ENCODE measurements at regions not wholly inside any gene's neighbourhood (a gene's known extent, or its start where the extent isn't known, plus 50 kb on each side); places are given as distances from the start of the nearest gene placed in this dataset.

DNA sequence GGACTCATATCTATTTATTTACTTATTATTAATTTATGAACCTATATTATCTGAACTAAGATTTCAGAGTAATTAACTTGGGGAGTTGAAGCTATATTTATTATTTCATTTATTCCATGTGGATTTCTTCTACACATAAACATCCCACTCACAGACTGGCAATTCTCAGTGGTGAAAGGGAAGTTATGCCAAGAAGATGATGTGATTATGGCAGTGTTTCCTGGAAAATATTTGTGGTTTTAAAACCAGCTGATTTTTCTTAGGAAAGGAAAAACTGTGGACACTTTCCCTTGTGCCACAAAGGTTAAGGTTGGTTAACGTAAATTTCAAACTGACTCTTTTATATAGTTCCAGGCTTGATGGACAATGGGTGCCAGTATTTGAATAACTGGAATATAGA is 513.1 kb downstream of the SLITRK6 start:
- Histone ChIP-seq H4K20me1 (ENCODE audit: low read length) (no peaks in the 10 kb centered on the region), H3K4me1 (ENCODE audit: insufficient read depth, low read length) (no peaks in the 10 kb centered on the region), H3K27me3 (ENCODE audit: low read length) (no peaks in the 10 kb centered on the region), H2AFZ (ENCODE audit: low read length) (no peak overlapping the region), H3K4me2 (ENCODE audit: low read length) (no peak overlapping the region), H3K4me3 (ENCODE audit: low read length) (no peak overlapping the region), H3K36me3 (ENCODE audit: low read depth, low read length) (no peaks in the 10 kb centered on the region), H3K9me3 (ENCODE audit: low read length) (no peaks in the 10 kb centered on the region), H3K27ac (ENCODE audit: low read length) (no peak overlapping the region), H3F3A (ENCODE audit: low read length, unreplicated experiment) (no peaks in the 10 kb centered on the region), H3K9ac (ENCODE audit: low read length) (no peak overlapping the region), H3K79me2 (ENCODE audit: low read length) (no peaks in the 10 kb centered on the region), H3K9me2 (replicated peaks; ENCODE audit: low read length) (no peaks in the 10 kb centered on the region)
- intact Hi-C loops (cut with micrococcal nuclease) = no loop called here
- ChIA-PET CTCF (no interaction called here), POLR2A (ENCODE audit: unreplicated experiment) (interaction anchor here (0.6 kb wide), 1 partner anchor 9 kb away, joined by 6 read pairs; no protein-coding TSS in a partner anchor)
- no peak for TF ChIP-seq EZH2phosphoT487 (IDR thresholded peaks at IDR 0.05; ENCODE audit: borderline replicate concordance, low read length)
- TF ChIP-seq CTCF (conservative IDR thresholded peaks at IDR 0.05; ENCODE audit: low read depth, low read length) = no peak
- no peak for TF ChIP-seq EZH2 (IDR thresholded peaks at IDR 0.05; ENCODE audit: low read length, unreplicated experiment)
- DNase-seq (no peak), ATAC-seq (no peak)
- BruUV-seq (replicated peaks) = no TSS peak

DNA sequence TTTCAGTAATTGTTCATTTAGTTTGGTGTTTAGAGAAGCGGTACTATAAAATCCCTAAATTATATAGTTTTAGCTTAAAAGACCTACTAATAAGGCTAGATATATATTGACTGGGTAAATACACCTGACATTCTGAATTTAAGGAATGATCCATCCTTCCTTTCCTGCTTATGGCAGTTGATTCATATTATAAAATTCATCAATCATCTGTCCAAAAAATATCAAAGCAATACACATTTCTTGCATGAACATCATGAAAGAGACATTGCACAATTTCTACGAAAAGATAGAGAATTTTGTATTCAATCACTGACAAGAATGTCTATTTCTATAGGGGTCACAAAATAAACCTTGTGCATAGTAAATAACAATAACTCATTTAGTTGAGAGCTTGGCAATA is 514.9 kb downstream of the SLITRK6 start:
- Histone ChIP-seq H3K4me3 (ENCODE audit: low read length) (no peak overlapping the region), H3K36me3 (ENCODE audit: low read depth, low read length) (no peaks in the 10 kb centered on the region), H3K9me3 (ENCODE audit: low read length) (no peaks in the 10 kb centered on the region), H3K4me1 (ENCODE audit: insufficient read depth, low read length) (no peaks in the 10 kb centered on the region), H3K27ac (ENCODE audit: low read length) (no peak overlapping the region), H4K20me1 (ENCODE audit: low read length) (no peaks in the 10 kb centered on the region), H3K27me3 (ENCODE audit: low read length) (no peaks in the 10 kb centered on the region), H3K9me2 (replicated peaks; ENCODE audit: low read length) (no peaks in the 10 kb centered on the region), H3K9ac (ENCODE audit: low read length) (no peak overlapping the region), H3F3A (ENCODE audit: low read length, unreplicated experiment) (no peaks in the 10 kb centered on the region), H2AFZ (ENCODE audit: low read length) (no peak overlapping the region), H3K4me2 (ENCODE audit: low read length) (no peak overlapping the region), H3K79me2 (ENCODE audit: low read length) (no peaks in the 10 kb centered on the region)
- ChIA-PET CTCF (no interaction called here), POLR2A (ENCODE audit: unreplicated experiment) (no interaction called here)
- intact Hi-C loops (cut with micrococcal nuclease) = no loop called here
- no peak for DNase-seq
- no peak for TF ChIP-seq CTCF (conservative IDR thresholded peaks at IDR 0.05; ENCODE audit: low read depth, low read length)
- no peak for TF ChIP-seq EZH2phosphoT487 (IDR thresholded peaks at IDR 0.05; ENCODE audit: borderline replicate concordance, low read length)
- no peak for TF ChIP-seq EZH2 (IDR thresholded peaks at IDR 0.05; ENCODE audit: low read length, unreplicated experiment)
- BruUV-seq (replicated peaks) = no TSS peak
- no peak for ATAC-seq

GRCh38 chr13:85283408-85283807 is 515.8 kb downstream of the SLITRK6 start:
- no peak for DNase-seq
- no peaks in the 10 kb centered on the region for H3K27me3 ChIP-seq (ENCODE audit: low read length)
- CTCF ChIA-PET = no interaction called here
- H3K79me2 ChIP-seq (ENCODE audit: low read length) = no peaks in the 10 kb centered on the region
- H3K4me3 ChIP-seq (ENCODE audit: low read length) = no peak overlapping the region
- no peaks in the 10 kb centered on the region for H3K9me2 ChIP-seq (replicated peaks; ENCODE audit: low read length)
- BruUV-seq (replicated peaks) = no TSS peak
- intact Hi-C loops (cut with micrococcal nuclease) = no loop called here
- no peaks in the 10 kb centered on the region for H3F3A ChIP-seq (ENCODE audit: low read length, unreplicated experiment)
- H3K27ac ChIP-seq (ENCODE audit: low read length) = no peak overlapping the region
- H3K9ac ChIP-seq (ENCODE audit: low read length) = no peak overlapping the region
- no peaks in the 10 kb centered on the region for H3K4me1 ChIP-seq (ENCODE audit: insufficient read depth, low read length)
- no peaks in the 10 kb centered on the region for H3K36me3 ChIP-seq (ENCODE audit: low read depth, low read length)
- no peak for TF ChIP-seq CTCF (conservative IDR thresholded peaks at IDR 0.05; ENCODE audit: low read depth, low read length)
- no peak for TF ChIP-seq EZH2phosphoT487 (IDR thresholded peaks at IDR 0.05; ENCODE audit: borderline replicate concordance, low read length)
- no peak for TF ChIP-seq EZH2 (IDR thresholded peaks at IDR 0.05; ENCODE audit: low read length, unreplicated experiment)
- ATAC-seq = no peak
- H3K4me2 ChIP-seq (ENCODE audit: low read length) = no peak overlapping the region
- no peaks in the 10 kb centered on the region for H3K9me3 ChIP-seq (ENCODE audit: low read length)
- no peaks in the 10 kb centered on the region for H4K20me1 ChIP-seq (ENCODE audit: low read length)
- POLR2A ChIA-PET (ENCODE audit: unreplicated experiment) = interaction anchor here (0.5 kb wide), 1 partner anchor 20 kb away, joined by 28 read pairs; no protein-coding TSS in a partner anchor
- H2AFZ ChIP-seq (ENCODE audit: low read length) = 0 out of 2 replicates have a peak overlapping the region, but pooled peaks have one; percentile 42
